GM10248 (cell line): ENCODE measurements at regions not wholly inside any gene's neighbourhood (a gene's known extent, or its start where the extent isn't known, plus 50 kb on each side); places are given as distances from the start of the nearest gene placed in this dataset.

Experiments used
- CTCF ChIA-PET: fragments of 300-600 bp; sonication (Branson Sonifier 250); formaldehyde crosslinking; extraction: SDS; loops from one replicate; lab custom pipeline; 2021; ENCODE audit warnings: antibody characterized with exemption; lab: Yijun Ruan, JAX
- POLR2A ChIA-PET: fragments of 350-650 bp; sonication (Branson Sonifier 250); formaldehyde crosslinking; extraction: SDS; loops from one replicate; lab custom pipeline; 2020; ENCODE audit warnings: antibody characterized with exemption; lab: Yijun Ruan, JAX
- DNase-seq: peaks from one replicate; pipeline ENCODE4 v3.0.0; 2012; ENCODE audit errors: extremely low spot score
- TF ChIP-seq, protein P1 (sequence below): IDR thresholded peaks from 2 replicates; pipeline ENCODE4 v1.5.1; 2012; ENCODE audit warnings: mild to moderate bottlenecking, low read depth; ENCODE audit errors: extremely low read depth, missing control alignments, control extremely low read depth

- ChIA-PET CTCF (no interaction called here), POLR2A (no interaction called here)
- TF ChIP-seq, protein P1, sequence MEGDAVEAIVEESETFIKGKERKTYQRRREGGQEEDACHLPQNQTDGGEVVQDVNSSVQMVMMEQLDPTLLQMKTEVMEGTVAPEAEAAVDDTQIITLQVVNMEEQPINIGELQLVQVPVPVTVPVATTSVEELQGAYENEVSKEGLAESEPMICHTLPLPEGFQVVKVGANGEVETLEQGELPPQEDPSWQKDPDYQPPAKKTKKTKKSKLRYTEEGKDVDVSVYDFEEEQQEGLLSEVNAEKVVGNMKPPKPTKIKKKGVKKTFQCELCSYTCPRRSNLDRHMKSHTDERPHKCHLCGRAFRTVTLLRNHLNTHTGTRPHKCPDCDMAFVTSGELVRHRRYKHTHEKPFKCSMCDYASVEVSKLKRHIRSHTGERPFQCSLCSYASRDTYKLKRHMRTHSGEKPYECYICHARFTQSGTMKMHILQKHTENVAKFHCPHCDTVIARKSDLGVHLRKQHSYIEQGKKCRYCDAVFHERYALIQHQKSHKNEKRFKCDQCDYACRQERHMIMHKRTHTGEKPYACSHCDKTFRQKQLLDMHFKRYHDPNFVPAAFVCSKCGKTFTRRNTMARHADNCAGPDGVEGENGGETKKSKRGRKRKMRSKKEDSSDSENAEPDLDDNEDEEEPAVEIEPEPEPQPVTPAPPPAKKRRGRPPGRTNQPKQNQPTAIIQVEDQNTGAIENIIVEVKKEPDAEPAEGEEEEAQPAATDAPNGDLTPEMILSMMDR, result no peak
- DNase-seq, result no peak
These were observed 594.9 kb downstream of the TECRL start for GRCh38 chr4:63814171-63814964.

DNA sequence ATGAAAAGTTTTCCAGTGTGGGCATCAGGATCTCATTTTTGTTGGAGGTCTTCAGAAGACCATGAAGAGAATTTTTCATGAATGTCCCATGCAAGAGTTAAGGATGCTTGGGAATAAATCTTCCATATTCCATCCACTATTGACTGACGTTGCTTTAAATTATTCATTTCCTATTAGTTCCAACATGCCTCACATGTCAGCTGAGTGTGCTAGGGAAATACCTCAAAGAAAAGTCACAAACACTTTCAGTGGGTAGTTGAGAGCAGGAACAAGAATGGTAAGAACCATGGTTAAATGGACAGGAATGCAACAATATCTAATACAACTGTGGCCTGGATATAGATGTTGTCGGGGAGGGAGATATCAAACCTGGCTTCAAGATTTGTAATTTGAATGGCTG, 610.1 kb downstream of the TECRL start:
- TF ChIP-seq, protein P1, result no peak
- no peak for DNase-seq
- ChIA-PET CTCF (no interaction called here), POLR2A (no interaction called here)

DNA sequence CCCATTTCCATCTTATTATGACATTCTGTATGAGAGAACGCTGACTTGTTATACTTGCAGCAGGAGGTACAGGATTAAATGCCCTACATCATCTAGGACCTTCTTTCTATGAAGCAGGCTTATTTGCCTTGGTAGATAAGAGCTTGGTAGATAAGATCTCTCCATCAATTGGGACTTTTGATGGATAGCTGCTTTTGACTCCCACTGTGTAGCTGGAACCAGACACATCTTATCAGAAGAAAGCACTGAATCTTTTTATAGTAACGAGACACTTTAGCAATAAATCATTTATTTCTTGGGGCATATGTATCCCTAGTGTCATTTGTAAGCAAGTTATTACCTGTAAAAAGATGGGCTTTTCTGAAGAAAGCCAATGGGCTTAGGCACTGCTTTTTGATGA, 613.9 kb downstream of the TECRL start:
- POLR2A ChIA-PET, result no interaction called here
- TF ChIP-seq, protein P1, result no peak
- no peak for DNase-seq
- CTCF ChIA-PET, result interaction anchor here (0.7 to 1.1 kb wide), 2 partner anchors 8 to 23 kb away, joined by 3 read pairs; no protein-coding TSS in a partner anchor

- POLR2A ChIA-PET, result no interaction called here
- DNase-seq, result no peak
- CTCF ChIA-PET, result no interaction called here
- TF ChIP-seq, protein P1, result no peak
These were observed 618.9 kb downstream of the TECRL start for GRCh38 chr4:63790377-63790776.

DNA sequence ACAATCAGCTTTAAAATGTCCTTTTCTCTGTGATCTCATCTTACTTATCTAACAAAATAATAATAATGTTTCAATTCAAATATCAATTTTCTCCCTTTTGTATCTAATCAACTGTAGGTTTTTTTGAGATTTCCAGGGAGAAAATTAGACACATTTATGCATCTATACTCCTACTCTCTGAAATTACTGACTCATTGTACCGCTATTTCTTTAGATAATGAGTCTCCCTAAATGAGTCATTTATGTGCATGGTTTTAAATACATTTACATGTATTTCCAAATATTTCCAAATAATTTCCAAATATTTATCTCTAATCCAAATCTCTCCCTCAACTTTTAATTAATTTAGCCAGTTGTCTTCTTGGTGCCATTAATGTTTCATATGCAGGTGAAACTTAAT, 621.0 kb downstream of the TECRL start:
- TF ChIP-seq, protein P1, result no peak
- ChIA-PET CTCF (no interaction called here), POLR2A (no interaction called here)
- DNase-seq, result no peak

DNA sequence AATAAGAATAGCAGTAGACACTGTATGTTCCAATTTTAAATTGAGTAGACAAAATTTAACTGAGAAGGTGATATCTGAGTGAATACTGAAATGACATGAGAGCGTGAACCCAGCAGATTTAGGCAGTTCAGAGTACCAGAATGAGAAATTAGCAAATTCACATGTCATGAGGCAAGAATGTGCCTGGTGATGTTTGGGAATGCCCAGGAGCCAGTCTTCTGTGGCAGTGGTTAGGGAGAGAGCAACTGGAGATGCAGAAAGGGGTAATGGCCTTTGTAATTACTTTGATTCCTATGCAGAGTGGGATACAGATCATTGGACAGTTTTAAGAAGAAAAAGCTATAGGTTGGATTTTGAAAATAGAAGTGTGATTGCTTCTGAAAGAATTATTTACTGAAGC, 621.9 kb downstream of the TECRL start:
- DNase-seq, result no peak
- CTCF ChIA-PET, result no interaction called here
- POLR2A ChIA-PET, result no interaction called here
- TF ChIP-seq, protein P1, result no peak
